HS-5 (cell line): ENCODE measurements at regions not wholly inside any gene's neighbourhood (a gene's known extent, or its start where the extent isn't known, plus 50 kb on each side); places are given as distances from the start of the nearest gene placed in this dataset.
"Not testable (repeated sequence)": the region's sequence is repeated elsewhere in the genome, so short reads cannot be mapped to it uniquely, and the experiment has no call there.

Source experiments
- DNase-seq: peaks from one replicate; pipeline ENCODE4 v3.0.0-alpha.2; 2012; ENCODE audit warnings: low read depth

GRCh38 chr22:27063841-27064240 lies 406.5 kb downstream of the MIAT start:
- no peak for DNase-seq

GRCh38 chr22:27064386-27064785 lies 407.0 kb downstream of the MIAT start:
- no peak for DNase-seq

- no peak for DNase-seq
Observed at GRCh38 chr22:27065279-27065678, 407.9 kb downstream of the MIAT start.

- no peak for DNase-seq
Observed at GRCh38 chr22:27066856-27067255, 409.5 kb downstream of the MIAT start.

- DNase-seq: no peak
Observed at GRCh38 chr22:27068121-27068520, 410.7 kb downstream of the MIAT start.

GRCh38 chr22:27070594-27070993 lies 413.2 kb downstream of the MIAT start:
- no peak for DNase-seq

- DNase-seq: no peak
Observed at GRCh38 chr22:27073601-27074425, 416.4 kb downstream of the MIAT start.

- no peak for DNase-seq
Observed at GRCh38 chr22:27075028-27075678, 417.8 kb downstream of the MIAT start.

GRCh38 chr22:27075891-27076290 lies 418.5 kb downstream of the MIAT start:
- no peak for DNase-seq

GRCh38 chr22:27078064-27078463 lies 420.7 kb downstream of the MIAT start:
- DNase-seq: not testable (repeated sequence)

GRCh38 chr22:27080036-27080578 lies 422.7 kb downstream of the MIAT start:
- DNase-seq: no peak

- no peak for DNase-seq
Observed at GRCh38 chr22:27080863-27081262, 423.5 kb downstream of the MIAT start.

GRCh38 chr22:27083610-27084009 lies 426.2 kb downstream of the MIAT start:
- DNase-seq: no peak

- DNase-seq: no peak
Observed at GRCh38 chr22:27084130-27084529, 426.7 kb downstream of the MIAT start.

GRCh38 chr22:27086080-27087044 lies 429.0 kb downstream of the MIAT start:
- no peak for DNase-seq

- DNase-seq: no peak
Observed at GRCh38 chr22:27087051-27087450, 429.7 kb downstream of the MIAT start.

- DNase-seq: no peak
Observed at GRCh38 chr22:27088026-27088425, 430.6 kb downstream of the MIAT start.

GRCh38 chr22:27089264-27089663 lies 431.9 kb downstream of the MIAT start:
- no peak for DNase-seq

- no peak for DNase-seq
Observed at GRCh38 chr22:27090611-27091011, 433.2 kb downstream of the MIAT start.

- no peak for DNase-seq
Observed at GRCh38 chr22:27093422-27093821, 436.0 kb downstream of the MIAT start.

- no peak for DNase-seq
Observed at GRCh38 chr22:27094633-27095308, 437.4 kb downstream of the MIAT start.

- no peak for DNase-seq
Observed at GRCh38 chr22:27097506-27097905, 440.1 kb downstream of the MIAT start.
